K562 (cell line): ENCODE measurements at regions not wholly inside any gene's neighbourhood (a gene's known extent, or its start where the extent isn't known, plus 50 kb on each side); places are given as distances from the start of the nearest gene placed in this dataset.

ENCODE experiments used
- ATAC-seq: fragments of 200-7000 bp; cut with Tn5 transposase; 3 replicates; pipeline ENCODE4 v1.9.1; 2020; ENCODE audit warnings: moderate library complexity
- BruUV-seq: library from RNA; stranded (reverse); fragments of 400-500 nt; replicated peaks from 2 replicates; lab custom pipeline; 2021; lab: Mats Ljungman, UMichigan
- CTCF ChIA-PET: fragments of 300-600 bp; formaldehyde crosslinking; extraction: SDS; loops from one replicate; lab custom pipeline; 2021; ENCODE audit warnings: low intra/inter-chr PET ratio; lab: Yijun Ruan, JAX
- POLR2A ChIA-PET: fragments of 300-600, 350-650 bp; sonication (Branson Sonifier 250); formaldehyde crosslinking; extraction: SDS; loops from one replicate; lab custom pipeline; 2021; ENCODE audit warnings: antibody characterized with exemption, inconsistent platforms; lab: Yijun Ruan, JAX
- DNase-seq, 4 experiments: peaks; one replicate each; pipeline versions ENCODE4 v3.0.0 to v3.0.0-alpha.2; 2011 to 2018; ENCODE audit warnings: low spot score in 3 of 4, mixed read lengths in 3 of 4; ENCODE audit errors: extremely low read depth in 1 of 4
- FAIRE-seq: peaks from 2 replicates; lab custom pipeline; 2011; peaks lifted over from hg19 to GRCh38; lab: Jason Lieb, UNC
- H2AFZ ChIP-seq: 2 replicates; pipeline ENCODE4 v1.6.0; 2011; ENCODE audit warnings: low read depth, low read length, control low read depth, inconsistent platforms
- H3K27ac ChIP-seq: fragments of 200-600 bp; 3 replicates; pipeline ENCODE4 v1.8.0; 2011; ENCODE audit warnings: low read depth, mild to moderate bottlenecking, control low read depth, inconsistent platforms, low read length, moderate library complexity, mixed read lengths; ENCODE audit errors: extremely low read depth
- H3K27me3 ChIP-seq, 2 experiments: fragments of 300-600 bp in 1 of 2; 2 replicates in 1 of 2; 3 replicates in 1 of 2; pipeline versions ENCODE4 v1.6.0 to v1.8.0; 2011; ENCODE audit warnings: inconsistent platforms in 2 of 2, low read length in 2 of 2, mild to moderate bottlenecking in 1 of 2, mixed read lengths in 1 of 2, moderate library complexity in 1 of 2; ENCODE audit not compliant: control insufficient read depth in 2 of 2, insufficient read depth in 2 of 2
- H3K36me3 ChIP-seq: fragments of 300-600 bp; 3 replicates; pipeline ENCODE4 v1.8.0; 2011; ENCODE audit warnings: mild to moderate bottlenecking, low read length, inconsistent platforms; ENCODE audit not compliant: control insufficient read depth, insufficient read depth
- H3K4me1 ChIP-seq, 2 experiments: fragments of 200-600 bp in 1 of 2; replicated peaks in 1 of 2; 2 replicates in 1 of 2; 3 replicates in 1 of 2; pipeline versions ENCODE4 v1.5.1 to v1.8.0; 2011; ENCODE audit warnings: inconsistent platforms in 2 of 2, low read length in 2 of 2, mild to moderate bottlenecking in 1 of 2, mixed read lengths in 1 of 2, moderate library complexity in 1 of 2; ENCODE audit not compliant: control insufficient read depth in 2 of 2, insufficient read depth in 2 of 2
- H3K4me2 ChIP-seq: 2 replicates; pipeline ENCODE4 v1.6.1; 2011; ENCODE audit warnings: low read length, control low read depth, inconsistent platforms, mixed read lengths; ENCODE audit not compliant: insufficient read depth
- H3K4me3 ChIP-seq: fragments of 200-600 bp; sonication (generic), shearing (Covaris generic); 2 replicates; pipeline ENCODE4 v1.5.1; 2016; ENCODE audit warnings: control low read depth, inconsistent platforms
- H3K79me2 ChIP-seq: fragments of 200-600 bp; 3 replicates; pipeline ENCODE4 v1.8.0; 2011; ENCODE audit warnings: low read length, inconsistent platforms; ENCODE audit not compliant: control insufficient read depth, insufficient read depth
- H3K9ac ChIP-seq, 2 experiments: 2 replicates each; pipeline versions ENCODE4 v1.6.0 to v1.6.1; 2011; ENCODE audit warnings: low read depth in 2 of 2, low read length in 2 of 2, control low read depth in 1 of 2, inconsistent platforms in 1 of 2, mild to moderate bottlenecking in 1 of 2, mixed read lengths in 1 of 2; ENCODE audit not compliant: insufficient read depth in 1 of 2
- H3K9me1 ChIP-seq: one replicate; pipeline ENCODE4 v1.6.0; 2011; ENCODE audit warnings: inconsistent platforms, mild to moderate bottlenecking, low read length, moderate library complexity; ENCODE audit not compliant: control insufficient read depth, insufficient read depth
- H3K9me3 ChIP-seq: replicated peaks from 2 replicates; pipeline ENCODE4 v1.5.1; 2011; ENCODE audit warnings: low read depth, low read length, inconsistent platforms; ENCODE audit not compliant: control insufficient read depth, insufficient read depth
- H4K20me1 ChIP-seq: replicated peaks from 2 replicates; pipeline ENCODE4 v1.6.1; 2011; ENCODE audit warnings: low read length, inconsistent platforms, mixed read lengths; ENCODE audit not compliant: control insufficient read depth, insufficient read depth
- E2F5 ChIP-seq: sonication (generic); formaldehyde crosslinking; IDR thresholded peaks from 2 replicates; pipeline ENCODE4 v1.8.0; 2022; ENCODE audit warnings: mild to moderate bottlenecking, missing genetic modification reagents
- TCF15 ChIP-seq: fragments of 250-450 bp; sonication (Bioruptor Pico); IDR thresholded peaks from 2 replicates; pipeline ENCODE4 v1.8.0; 2022; ENCODE audit warnings: moderate library complexity, mild to moderate bottlenecking, inconsistent platforms
- ZNF174 ChIP-seq: fragments of 250-450 bp; sonication (Bioruptor Pico); IDR thresholded peaks from 2 replicates; pipeline ENCODE4 v1.4.0; 2020; ENCODE audit warnings: mild to moderate bottlenecking
- ZNF512 ChIP-seq: IDR thresholded peaks from 2 replicates; pipeline ENCODE4 v1.6.1; 2016; ENCODE audit warnings: missing genetic modification characterization, missing compliant biosample characterization
- WGBS: fragments of 100-300 bp; shearing (Covaris generic); methylation state at CpG from one replicate; pipeline ENCODE4 v1.1.6; 2016; ENCODE audit warnings: low coverage, mixed read lengths; ENCODE audit not compliant: insufficient coverage; ENCODE audit errors: missing lambda C conversion rate; 5-methylcytosine and 5-hydroxymethylcytosine counted together
- in situ Hi-C: fragments of 300-500 bp; cut with MboI; formaldehyde crosslinking; loops from 4 replicates; pipeline ENCODE4 v1.15.0; 2018; ENCODE audit warnings: inconsistent platforms, mixed read lengths
- intact Hi-C: fragments of 100-400 bp; cut with micrococcal nuclease; formaldehyde crosslinking; loops from 2 replicates; pipeline ENCODE4 v1.14.2; 2022

GRCh38 chr11:130609121-130610035 lies 160.9 kb downstream of the ADAMTS15 start:
- Histone ChIP-seq H3K27ac (no peak overlapping the region), H3K36me3 (no peaks in the 10 kb centered on the region), H3K9me1 (no peaks in the 10 kb centered on the region), H3K27me3 (peaks cover 0 to 6% of the 10 kb centered on the region in 2 experiments; a peak in 1 of 5 replicates), H3K9ac (no peak overlapping the region), H4K20me1 (no peaks in the 10 kb centered on the region; the same call in 1 of the 2 replicates), H3K4me1 (no peaks in the 10 kb centered on the region), H3K9me3 (no peaks in the 10 kb centered on the region), H3K4me2 (no peak overlapping the region), H2AFZ (no peak overlapping the region), H3K79me2 (no peaks in the 10 kb centered on the region), H3K4me3 (no peak overlapping the region)
- in situ Hi-C loops (no loop called here), intact Hi-C loops (no loop called here)
- ChIA-PET CTCF (no interaction called here), POLR2A (no interaction called here)
- DNase-seq (peak; percentile 16 to 45 (median 32)), ATAC-seq (peak; percentile 90), FAIRE-seq (no peak)
- TF ChIP-seq TCF15 (CRISPR knock-in tag) (no peak), E2F5 (no peak), ZNF512 (tag) (no peak), ZNF174 (CRISPR knock-in tag) (no peak)
- no TSS peak for BruUV-seq
- WGBS, result under 1% methylated on average over 13 of the region's 15 CpGs
